Nephron progenitor cell (in vitro differentiated cells): ENCODE measurements at regions not wholly inside any gene's neighbourhood (a gene's known extent, or its start where the extent isn't known, plus 50 kb on each side); places are given as distances from the start of the nearest gene placed in this dataset.
A peak's percentile ranks its signal among the peaks of the same experiment; 100 is the strongest.

ENCODE experiments used
- DNase-seq: peaks from one replicate; pipeline ENCODE4 v3.0.0; 2021
- H3K27ac Mint-ChIP-seq: 2 replicates; pipeline ENCODE4 v1.8.0; 2021; ENCODE audit warnings: mild to moderate bottlenecking, moderate library complexity, mixed read lengths
- H3K27me3 Mint-ChIP-seq: 2 replicates; pipeline ENCODE4 v1.8.0; 2021; ENCODE audit warnings: mild to moderate bottlenecking, low read depth, mixed read lengths; ENCODE audit not compliant: poor library complexity
- H3K36me3 Mint-ChIP-seq: 2 replicates; pipeline ENCODE4 v1.8.0; 2021; ENCODE audit warnings: low read depth, mixed read lengths
- H3K4me1 Mint-ChIP-seq: 2 replicates; pipeline ENCODE4 v1.8.0; 2021; ENCODE audit warnings: mixed read lengths
- H3K4me3 Mint-ChIP-seq: 2 replicates; pipeline ENCODE4 v1.8.0; 2021; ENCODE audit warnings: mild to moderate bottlenecking, moderate library complexity, mixed read lengths
- H3K9me3 Mint-ChIP-seq: 2 replicates; pipeline ENCODE4 v1.8.0; 2021; ENCODE audit warnings: mild to moderate bottlenecking, moderate library complexity, mixed read lengths
- TF ChIP-seq, protein P1 (sequence below): fragments of 200-600 bp; sonication (generic); IDR thresholded peaks from 2 replicates; pipeline ENCODE4 v1.5.0; 2021; ENCODE audit warnings: antibody characterized with exemption

DNA sequence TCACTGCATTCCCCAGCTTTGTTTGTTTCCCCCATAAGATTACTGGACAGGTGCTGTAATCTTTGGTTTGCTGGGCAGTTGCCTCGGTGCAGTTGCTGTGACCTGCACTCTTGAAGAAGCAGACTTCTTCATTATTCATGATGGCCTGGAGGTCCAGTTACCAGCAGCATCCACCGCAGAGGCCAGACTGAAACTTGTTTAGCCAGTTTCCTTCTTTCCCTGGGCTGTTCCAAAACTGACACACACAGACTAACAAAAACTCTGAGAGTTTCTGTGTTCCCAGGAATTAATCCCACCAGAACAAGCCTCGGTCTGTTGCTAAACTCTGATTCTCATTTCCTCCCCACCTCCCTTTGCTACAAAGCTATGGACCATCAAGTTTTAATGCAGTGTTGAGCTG lies 144.1 kb downstream of the QRSL1 start:
- H3K4me1 Mint-ChIP-seq: peaks cover 22% of the 10 kb centered on the region
- DNase-seq: no peak
- peak overlapping the region; percentile 44 for H3K4me3 Mint-ChIP-seq
- peak overlapping the region; percentile 17 for H3K27ac Mint-ChIP-seq
- H3K36me3 Mint-ChIP-seq: peaks cover 6% of the 10 kb centered on the region
- TF ChIP-seq, protein P1, sequence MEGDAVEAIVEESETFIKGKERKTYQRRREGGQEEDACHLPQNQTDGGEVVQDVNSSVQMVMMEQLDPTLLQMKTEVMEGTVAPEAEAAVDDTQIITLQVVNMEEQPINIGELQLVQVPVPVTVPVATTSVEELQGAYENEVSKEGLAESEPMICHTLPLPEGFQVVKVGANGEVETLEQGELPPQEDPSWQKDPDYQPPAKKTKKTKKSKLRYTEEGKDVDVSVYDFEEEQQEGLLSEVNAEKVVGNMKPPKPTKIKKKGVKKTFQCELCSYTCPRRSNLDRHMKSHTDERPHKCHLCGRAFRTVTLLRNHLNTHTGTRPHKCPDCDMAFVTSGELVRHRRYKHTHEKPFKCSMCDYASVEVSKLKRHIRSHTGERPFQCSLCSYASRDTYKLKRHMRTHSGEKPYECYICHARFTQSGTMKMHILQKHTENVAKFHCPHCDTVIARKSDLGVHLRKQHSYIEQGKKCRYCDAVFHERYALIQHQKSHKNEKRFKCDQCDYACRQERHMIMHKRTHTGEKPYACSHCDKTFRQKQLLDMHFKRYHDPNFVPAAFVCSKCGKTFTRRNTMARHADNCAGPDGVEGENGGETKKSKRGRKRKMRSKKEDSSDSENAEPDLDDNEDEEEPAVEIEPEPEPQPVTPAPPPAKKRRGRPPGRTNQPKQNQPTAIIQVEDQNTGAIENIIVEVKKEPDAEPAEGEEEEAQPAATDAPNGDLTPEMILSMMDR: no peak
- H3K9me3 Mint-ChIP-seq: peaks cover 42% of the 10 kb centered on the region
- H3K27me3 Mint-ChIP-seq: no peaks in the 10 kb centered on the region

DNA sequence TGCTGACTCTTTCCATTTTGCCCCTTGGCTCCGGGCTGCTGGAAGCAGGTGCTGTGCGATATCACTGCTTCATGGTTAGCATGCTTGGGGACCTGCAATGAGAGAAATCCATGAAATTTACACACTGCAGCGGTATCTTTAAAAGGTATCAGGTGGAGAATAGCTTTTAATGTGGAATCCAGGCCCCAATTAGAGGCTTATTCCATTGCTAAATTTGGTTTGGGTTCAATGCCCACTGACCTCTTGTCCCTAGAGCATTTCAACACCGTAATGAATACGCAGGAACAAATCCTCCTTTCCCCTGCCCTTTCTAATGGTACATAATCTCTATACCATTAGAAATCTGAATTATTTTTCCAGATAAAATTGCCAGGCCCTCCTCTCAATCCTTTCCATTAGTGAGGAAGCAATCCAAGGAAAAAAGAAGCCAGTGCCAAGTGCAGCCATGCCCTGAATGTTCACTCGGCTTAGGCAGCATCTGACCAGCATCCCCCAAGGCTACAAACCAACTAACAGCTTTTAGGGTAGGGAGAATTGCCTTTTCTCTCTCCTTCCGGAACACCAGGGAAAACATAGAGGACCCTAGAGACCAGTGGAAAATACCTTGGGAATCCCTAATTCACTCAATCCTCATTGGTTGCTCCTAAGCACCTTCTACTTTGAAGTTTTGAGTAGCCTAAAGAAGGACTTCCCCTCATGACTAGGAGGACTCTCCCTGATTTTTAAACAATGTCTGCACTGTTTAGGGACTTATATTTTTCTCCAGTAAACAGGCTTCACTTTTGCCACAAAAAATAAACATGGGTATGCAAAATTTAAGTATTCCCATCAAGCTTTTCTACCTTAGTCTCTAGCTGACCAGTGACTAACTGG lies 143.1 kb downstream of the QRSL1 start:
- Mint-ChIP-seq H3K27ac (no peak overlapping the region), H3K27me3 (no peaks in the 10 kb centered on the region), H3K36me3 (peaks cover 6% of the 10 kb centered on the region), H3K9me3 (peaks cover 41% of the 10 kb centered on the region), H3K4me3 (no peak overlapping the region), H3K4me1 (peaks cover 22% of the 10 kb centered on the region)
- no peak for DNase-seq
- TF ChIP-seq, protein P1: no peak

DNA sequence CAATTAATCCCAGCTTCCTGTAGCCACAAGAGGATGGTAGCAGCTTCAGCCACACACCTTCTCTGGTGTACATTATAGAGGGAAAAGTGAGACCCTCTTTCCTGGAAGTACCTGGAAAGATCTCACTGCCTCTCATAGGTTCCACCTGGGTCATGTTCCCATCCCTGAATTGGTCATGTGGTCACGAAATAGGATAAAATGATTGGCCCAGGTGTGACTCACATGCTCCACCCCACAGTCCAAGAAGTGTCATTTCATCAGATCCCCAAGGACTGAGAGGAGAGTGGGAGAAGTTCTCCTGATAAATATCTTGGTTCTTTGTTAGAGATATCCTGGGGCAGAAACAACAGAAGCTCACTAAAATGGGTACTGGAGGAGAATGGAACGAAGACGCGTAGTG lies 142.4 kb downstream of the QRSL1 start:
- Mint-ChIP-seq H3K4me3 (no peak overlapping the region), H3K4me1 (peaks cover 22% of the 10 kb centered on the region), H3K27ac (no peak overlapping the region), H3K9me3 (peaks cover 35% of the 10 kb centered on the region), H3K36me3 (peaks cover 6% of the 10 kb centered on the region), H3K27me3 (no peaks in the 10 kb centered on the region)
- TF ChIP-seq, protein P1: no peak
- no peak for DNase-seq

DNA sequence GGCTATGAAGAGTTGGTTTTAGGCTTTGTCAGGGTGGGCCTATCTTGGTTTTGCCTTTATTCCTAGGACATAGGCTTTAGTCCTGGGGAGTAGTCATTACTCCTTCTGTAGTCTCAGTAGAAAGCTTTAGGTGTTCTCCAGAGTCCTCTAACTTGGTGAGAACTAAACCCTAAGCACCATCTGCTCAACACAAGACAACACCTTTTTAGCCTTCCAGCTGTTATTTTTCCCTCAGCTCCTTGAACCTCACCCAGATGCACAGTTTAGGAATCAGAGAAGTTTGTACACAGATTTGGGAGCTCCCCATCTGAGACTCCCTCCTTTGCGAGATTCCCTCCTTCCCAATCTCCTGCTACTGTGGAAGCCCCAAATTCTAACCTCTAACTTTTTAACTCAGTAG lies 141.3 kb downstream of the QRSL1 start:
- no peak for DNase-seq
- peaks cover 35% of the 10 kb centered on the region for H3K9me3 Mint-ChIP-seq
- no peaks in the 10 kb centered on the region for H3K27me3 Mint-ChIP-seq
- TF ChIP-seq, protein P1: no peak
- H3K36me3 Mint-ChIP-seq: peaks cover 6% of the 10 kb centered on the region
- no peak overlapping the region for H3K4me3 Mint-ChIP-seq
- no peak overlapping the region for H3K27ac Mint-ChIP-seq
- H3K4me1 Mint-ChIP-seq: peaks cover 22% of the 10 kb centered on the region

DNA sequence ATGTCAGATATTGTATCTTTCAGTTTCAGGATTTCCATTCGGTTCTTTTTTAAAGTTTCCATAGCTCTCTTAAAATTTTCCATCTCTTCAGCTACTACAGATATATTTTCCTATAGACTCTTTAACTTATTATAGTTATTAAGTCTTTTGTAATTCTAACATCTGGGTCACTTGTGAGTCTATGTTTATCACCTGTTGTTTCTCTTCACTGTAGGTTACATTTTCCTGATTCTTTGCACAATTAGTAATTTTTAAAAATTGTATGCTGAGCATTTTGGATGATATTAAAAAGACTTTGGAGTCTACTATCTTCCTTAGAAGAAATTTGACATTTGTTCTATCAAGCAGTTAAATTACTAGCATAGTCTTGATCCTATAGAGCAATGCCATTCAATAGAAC lies 140.7 kb downstream of the QRSL1 start:
- no peak overlapping the region for H3K4me3 Mint-ChIP-seq
- H3K27ac Mint-ChIP-seq: no peak overlapping the region
- peaks cover 6% of the 10 kb centered on the region for H3K36me3 Mint-ChIP-seq
- peaks cover 22% of the 10 kb centered on the region for H3K4me1 Mint-ChIP-seq
- TF ChIP-seq, protein P1: no peak
- peaks cover 35% of the 10 kb centered on the region for H3K9me3 Mint-ChIP-seq
- H3K27me3 Mint-ChIP-seq: no peaks in the 10 kb centered on the region
- DNase-seq: no peak

DNA sequence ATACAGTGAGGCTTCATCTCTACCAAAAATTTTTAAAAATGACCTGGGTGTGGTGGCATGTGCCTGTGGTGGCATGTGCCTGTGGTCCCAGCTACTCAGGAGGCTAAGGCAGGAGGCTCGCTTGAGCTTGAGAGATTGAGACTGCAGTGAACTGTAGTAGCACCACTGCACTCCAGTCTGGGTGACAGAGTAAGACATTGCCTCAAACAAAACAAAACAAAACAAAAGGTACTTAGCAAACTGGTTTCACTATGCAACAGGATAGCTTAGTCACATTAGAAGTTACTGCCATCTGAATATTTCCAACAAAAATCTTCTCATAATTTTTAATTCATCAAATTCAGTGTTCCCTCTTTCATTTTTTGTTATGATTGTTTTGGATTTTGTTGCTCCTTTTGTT lies 137.9 kb downstream of the QRSL1 start:
- no peak overlapping the region for H3K27ac Mint-ChIP-seq
- H3K27me3 Mint-ChIP-seq: no peaks in the 10 kb centered on the region
- peaks cover 6% of the 10 kb centered on the region for H3K36me3 Mint-ChIP-seq
- DNase-seq: no peak
- H3K4me1 Mint-ChIP-seq: peaks cover 5% of the 10 kb centered on the region
- TF ChIP-seq, protein P1: no peak
- H3K9me3 Mint-ChIP-seq: peaks cover 40% of the 10 kb centered on the region
- no peak overlapping the region for H3K4me3 Mint-ChIP-seq
